Adrenal gland (tissue), 9 donors: ENCODE measurements at regions not wholly inside any gene's neighbourhood (a gene's known extent, or its start where the extent isn't known, plus 50 kb on each side); places are given as distances from the start of the nearest gene placed in this dataset.
"Not testable (repeated sequence)": the region's sequence is repeated elsewhere in the genome, so short reads cannot be mapped to it uniquely, and the experiment has no call there.

Source experiments
- DNase-seq, 7 donors: peaks; one replicate each; pipeline ENCODE4 v3.0.0-alpha.2; 2019 to 2020
- H3K27ac ChIP-seq, 5 donors: fragments of 200-600 bp; sonication (generic) in 4 of 5; 1 replicate in 3 of 5; 2 replicates in 2 of 5; pipeline versions ENCODE4 v1.5.1 to v1.8.0; 2016 to 2020; ENCODE audit warnings: mild to moderate bottlenecking in 1 of 5
- H3K27me3 ChIP-seq: fragments of 200-600 bp; 2 replicates; pipeline ENCODE4 v1.8.0; 2021
- H3K36me3 ChIP-seq, 2 donors: fragments of 200-600 bp; replicated peaks in 1 of 2; 1 replicate in 1 of 2; 2 replicates in 1 of 2; pipeline versions ENCODE4 v1.5.1 to v1.8.0; 2018 to 2022
- H3K4me1 ChIP-seq, 2 donors: fragments of 200-600 bp; replicated peaks in 1 of 2; 1 replicate in 1 of 2; 2 replicates in 1 of 2; pipeline versions ENCODE4 v1.5.1 to v1.8.0; 2018 to 2021
- H3K4me3 ChIP-seq, 4 donors: fragments of 200-600 bp; sonication (generic) in 3 of 4; one replicate each; pipeline ENCODE4 v1.5.1; 2016 to 2018
- H3K9me3 ChIP-seq, 3 donors: fragments of 200-600 bp; sonication (generic) in 1 of 3; replicated peaks in 1 of 3; 1 replicate in 2 of 3; 2 replicates in 1 of 3; pipeline versions ENCODE4 v1.5.1 to v1.8.0; 2016 to 2021
- POLR2A ChIP-seq, 2 donors: fragments of 450-650 bp; IDR thresholded peaks; one replicate each; pipeline ENCODE4 v1.6.1; 2017; ENCODE audit warnings: antibody characterized with exemption in 2 of 2, mild to moderate bottlenecking in 2 of 2, moderate library complexity in 1 of 2
- WGBS, 4 donors: extraction: QIAGEN DNeasy Blood & Tissue Kit in 2 of 4; methylation state at CpG; one replicate each; pipeline versions ENCODE4 v1.1.5 to v1.1.7; 2013 to 2017; 5-methylcytosine and 5-hydroxymethylcytosine counted together
- intact Hi-C, 2 donors: fragments of 100-400 bp; cut with DNase I; formaldehyde crosslinking; loops; one replicate each; pipeline versions ENCODE4 v1.14.1 to v1.15.0; 2022 to 2023
- TF ChIP-seq, protein P1 (sequence below), 6 experiments: fragments of 450-650 bp in 4 of 6; fragments of 200-600 bp in 2 of 6; sonication (generic) in 1 of 6; IDR thresholded peaks; 1 replicate in 5 of 6; 2 replicates in 1 of 6; pipeline versions ENCODE4 v1.5.1 to v1.8.0; 2016 to 2021; ENCODE audit warnings: antibody characterized with exemption in 6 of 6, mild to moderate bottlenecking in 2 of 6, moderate library complexity in 1 of 6
- donor health status: healthy with polysubstance abuse.
- donor health status: Bipolar disorder and iron deficiency.
- donor health status: DM: yes; HTN: yes; CAD: no.
- donor health status: DM: no; HTN: no; CAD: no.
- donor health status: DM: no; HTN: no; CAD: no.

DNA sequence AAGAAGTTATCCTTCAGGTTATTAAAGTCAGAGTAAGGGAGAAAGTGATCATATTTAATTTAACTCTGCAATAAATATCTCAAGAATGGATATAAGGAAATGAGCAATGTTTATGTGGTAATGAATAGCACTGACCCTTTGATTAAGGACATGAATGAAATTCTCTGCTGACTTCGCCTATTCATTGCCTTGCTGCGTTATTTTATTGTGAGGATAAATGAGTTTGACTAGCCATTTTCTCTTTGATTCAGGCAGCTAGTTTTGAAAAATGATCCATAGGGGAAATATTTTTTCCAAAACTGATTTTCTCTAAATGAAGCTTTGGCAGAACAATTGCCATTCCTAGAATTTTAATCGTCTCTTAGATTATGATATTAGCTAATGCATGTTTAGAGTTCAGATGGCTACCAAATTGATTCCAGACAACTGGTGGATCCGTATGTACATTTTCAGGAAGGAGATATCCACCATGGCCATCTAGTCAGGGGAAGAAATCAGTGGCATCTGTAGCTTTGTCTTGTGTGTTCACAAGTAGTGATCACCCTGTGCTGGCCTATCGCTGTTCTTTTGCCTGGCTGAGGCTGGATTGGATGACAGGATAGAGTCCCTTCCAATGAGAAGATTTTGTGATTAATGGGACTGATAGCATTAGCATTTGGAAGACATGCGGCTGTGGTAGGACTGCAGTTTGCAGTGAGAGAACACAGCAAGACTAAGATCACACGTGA, 302.3 kb upstream of the RGS6 start:
- no peaks in the 10 kb centered on the region for H3K27me3 ChIP-seq
- intact Hi-C loops = no loop called here
- H3K9me3 ChIP-seq = no peaks in the 10 kb centered on the region
- H3K4me1 ChIP-seq = peaks cover 0 to 4% of the 10 kb centered on the region in 2 donors
- no peak for TF ChIP-seq POLR2A (IDR thresholded peaks at IDR 0.05)
- TF ChIP-seq, protein P1, sequence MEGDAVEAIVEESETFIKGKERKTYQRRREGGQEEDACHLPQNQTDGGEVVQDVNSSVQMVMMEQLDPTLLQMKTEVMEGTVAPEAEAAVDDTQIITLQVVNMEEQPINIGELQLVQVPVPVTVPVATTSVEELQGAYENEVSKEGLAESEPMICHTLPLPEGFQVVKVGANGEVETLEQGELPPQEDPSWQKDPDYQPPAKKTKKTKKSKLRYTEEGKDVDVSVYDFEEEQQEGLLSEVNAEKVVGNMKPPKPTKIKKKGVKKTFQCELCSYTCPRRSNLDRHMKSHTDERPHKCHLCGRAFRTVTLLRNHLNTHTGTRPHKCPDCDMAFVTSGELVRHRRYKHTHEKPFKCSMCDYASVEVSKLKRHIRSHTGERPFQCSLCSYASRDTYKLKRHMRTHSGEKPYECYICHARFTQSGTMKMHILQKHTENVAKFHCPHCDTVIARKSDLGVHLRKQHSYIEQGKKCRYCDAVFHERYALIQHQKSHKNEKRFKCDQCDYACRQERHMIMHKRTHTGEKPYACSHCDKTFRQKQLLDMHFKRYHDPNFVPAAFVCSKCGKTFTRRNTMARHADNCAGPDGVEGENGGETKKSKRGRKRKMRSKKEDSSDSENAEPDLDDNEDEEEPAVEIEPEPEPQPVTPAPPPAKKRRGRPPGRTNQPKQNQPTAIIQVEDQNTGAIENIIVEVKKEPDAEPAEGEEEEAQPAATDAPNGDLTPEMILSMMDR (IDR thresholded peaks at IDR 0.05) = no peak
- no peak overlapping the region for H3K27ac ChIP-seq
- 77 to 85% (median 81%) methylated on average over 7 of the region's 7 CpGs for WGBS, 4 donors
- H3K4me3 ChIP-seq = no peak overlapping the region
- peak in 1 of 7 donors; percentile 75 for DNase-seq
- H3K36me3 ChIP-seq = no peaks in the 10 kb centered on the region

DNA sequence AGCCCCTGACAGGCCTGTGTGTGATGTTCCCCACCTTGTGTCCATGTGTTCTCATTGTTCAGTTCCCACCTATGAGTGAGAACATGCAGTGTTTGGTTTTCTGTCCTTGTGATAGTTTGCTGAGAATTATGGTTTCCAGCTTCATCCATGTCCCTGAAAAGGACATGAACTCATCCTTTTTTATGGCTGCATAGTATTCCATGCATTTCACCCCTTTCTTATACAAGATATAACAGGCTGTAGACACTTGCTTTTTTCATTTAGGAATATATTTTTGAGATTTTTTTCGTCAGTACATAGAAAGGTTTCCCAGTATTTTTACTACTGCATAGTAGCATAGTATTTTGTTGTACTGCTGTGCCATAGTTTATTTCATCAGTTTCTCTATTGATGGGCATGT, 301.2 kb upstream of the RGS6 start:
- H3K4me1 ChIP-seq, H3K27me3 ChIP-seq, H3K36me3 ChIP-seq, DNase-seq, H3K4me3 ChIP-seq, H3K27ac ChIP-seq, intact Hi-C loops, H3K9me3 ChIP-seq: not testable (repeated sequence)
- 91 to 100% (median 96%) methylated on average over 1 of the region's 1 CpG for WGBS, 4 donors

DNA sequence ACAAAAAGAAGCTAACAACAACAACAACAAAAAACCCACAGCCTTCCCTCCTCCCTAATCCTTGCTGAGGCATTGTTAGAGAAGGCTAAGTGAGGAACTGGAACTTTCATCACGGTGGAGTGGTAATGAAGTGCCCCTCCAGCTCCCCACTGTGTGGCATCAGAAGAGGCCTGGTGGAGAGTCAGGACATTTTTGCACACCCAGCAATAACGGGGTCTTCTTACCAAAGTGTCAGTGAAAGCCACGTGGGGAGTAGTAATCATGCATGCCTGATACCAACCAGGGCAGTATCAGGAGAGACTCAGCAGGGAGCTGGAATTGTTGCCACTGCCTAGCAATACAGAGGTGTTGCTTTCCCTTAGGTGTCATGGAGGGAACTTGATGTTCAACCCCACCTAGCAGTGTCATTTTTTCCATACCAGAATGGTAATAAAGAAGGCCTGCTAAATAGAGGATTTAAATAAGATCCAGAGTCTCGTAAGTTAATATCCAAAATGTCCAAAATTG, 299.7 kb upstream of the RGS6 start:
- TF ChIP-seq, protein P1 (IDR thresholded peaks at IDR 0.05) = no peak
- Histone ChIP-seq H3K36me3 (no peaks in the 10 kb centered on the region), H3K4me3 (no peak overlapping the region), H3K27ac (no peak overlapping the region), H3K27me3 (no peaks in the 10 kb centered on the region), H3K4me1 (peaks cover 0 to 4% of the 10 kb centered on the region in 2 donors), H3K9me3 (no peaks in the 10 kb centered on the region)
- DNase-seq = no peak
- intact Hi-C loops = no loop called here
- WGBS, 4 donors = 87 to 95% (median 92%) methylated on average over 2 to 4 of the region's 4 CpGs

DNA sequence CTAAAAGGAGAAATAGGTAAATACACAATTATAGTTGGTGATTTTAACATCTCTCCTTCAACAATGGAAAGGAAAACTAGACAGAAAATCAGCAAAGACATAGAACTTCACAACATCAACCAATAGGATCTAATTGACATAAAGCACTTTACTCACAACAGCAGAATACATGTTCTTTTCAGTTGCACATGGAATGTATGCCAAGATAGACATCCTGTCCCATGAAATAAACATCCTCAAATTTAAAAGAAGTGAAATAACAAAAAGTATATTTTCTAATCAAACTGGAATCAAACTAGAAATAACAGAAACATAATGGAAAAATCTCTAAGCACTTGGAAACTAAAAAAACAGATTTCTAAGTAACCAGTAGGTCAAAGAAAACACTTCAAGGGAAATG, 296.2 kb upstream of the RGS6 start:
- TF ChIP-seq, protein P1 (IDR thresholded peaks at IDR 0.05) = no peak
- TF ChIP-seq POLR2A (IDR thresholded peaks at IDR 0.05) = no peak
- Histone ChIP-seq H3K27ac (no peak overlapping the region), H3K27me3 (no peaks in the 10 kb centered on the region), H3K36me3 (no peaks in the 10 kb centered on the region), H3K4me1 (no peaks in the 10 kb centered on the region), H3K4me3 (no peak overlapping the region), H3K9me3 (no peaks in the 10 kb centered on the region)
- intact Hi-C loops = no loop called here
- DNase-seq = no peak
